Left lung (tissue), 4 donors: ENCODE measurements at regions not wholly inside any gene's neighbourhood (a gene's known extent, or its start where the extent isn't known, plus 50 kb on each side); places are given as distances from the start of the nearest gene placed in this dataset.

Experiments used
- ATAC-seq: fragments of 200-7000 bp; cut with Tn5 transposase; one replicate; pipeline ENCODE4 v1.9.1; 2020; ENCODE audit warnings: moderate library complexity
- DNase-seq, 4 donors: peaks; one replicate each; pipeline ENCODE4 v3.0.0-alpha.2; 2013 to 2020
- H3K27ac ChIP-seq, 2 donors: fragments of 200-600 bp; sonication (generic) in 1 of 2; one replicate each; pipeline versions ENCODE4 v1.5.0 to v1.8.0; 2020 to 2021
- H3K27me3 ChIP-seq, 2 donors: fragments of 200-600 bp; sonication (generic) in 1 of 2; one replicate each; pipeline versions ENCODE4 v1.5.0 to v1.8.0; 2020 to 2021
- H3K36me3 ChIP-seq, 2 donors: fragments of 200-600 bp; sonication (generic) in 1 of 2; one replicate each; pipeline versions ENCODE4 v1.5.0 to v1.8.0; 2020 to 2021
- H3K4me1 ChIP-seq, 2 donors: fragments of 200-600 bp; one replicate each; pipeline ENCODE4 v1.8.0; 2021
- H3K4me3 ChIP-seq, 2 donors: fragments of 200-600 bp; sonication (generic) in 1 of 2; one replicate each; pipeline versions ENCODE4 v1.5.0 to v1.8.0; 2020 to 2021; ENCODE audit warnings: mild to moderate bottlenecking in 1 of 2
- H3K9me3 ChIP-seq, 2 donors: fragments of 200-600 bp; sonication (generic) in 1 of 2; one replicate each; pipeline versions ENCODE4 v1.5.0 to v1.8.0; 2020 to 2021
- intact Hi-C, 2 donors: fragments of 100-400 bp; cut with DNase I; formaldehyde crosslinking; loops; one replicate each; pipeline versions ENCODE4 v1.11.2 to v1.14.2; 2022
- TF ChIP-seq, protein P1 (sequence below), 2 donors: fragments of 200-600 bp; sonication (generic) in 1 of 2; IDR thresholded peaks; one replicate each; pipeline versions ENCODE4 v1.5.0 to v1.8.0; 2021; ENCODE audit warnings: antibody characterized with exemption in 2 of 2
- donor health status: DM: no; HTN: yes; CAD: no.
- donor health status: DM: no; HTN: no; CAD: no.

DNA sequence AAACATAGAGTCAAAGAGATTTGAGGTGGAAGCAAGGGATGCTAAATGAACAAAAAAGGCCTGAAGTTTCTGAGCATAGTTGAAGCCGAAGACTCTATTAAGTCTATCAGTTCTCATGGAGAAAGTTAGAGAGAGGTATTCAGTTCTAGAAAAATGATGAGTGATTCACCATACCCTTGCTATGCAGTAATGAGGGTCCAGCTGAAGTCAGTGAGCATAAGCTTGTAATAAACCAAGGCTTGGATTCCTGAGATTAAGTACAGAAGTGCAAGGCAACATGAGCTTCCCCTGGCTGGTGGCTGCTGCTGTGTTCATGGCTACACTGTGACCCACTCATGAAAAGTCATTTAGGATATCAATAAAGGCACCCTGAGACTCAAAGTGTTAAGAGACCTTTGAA, 129.7 kb upstream of the MTAP start:
- Histone ChIP-seq H3K4me3 (no peak overlapping the region), H3K27me3 (peaks cover 0 to 10% of the 10 kb centered on the region in 2 donors), H3K36me3 (no peaks in the 10 kb centered on the region), H3K27ac (no peak overlapping the region), H3K9me3 (no peaks in the 10 kb centered on the region), H3K4me1 (no peaks in the 10 kb centered on the region)
- DNase-seq (no peak), ATAC-seq (no peak)
- intact Hi-C loops = no loop called here
- TF ChIP-seq, protein P1, sequence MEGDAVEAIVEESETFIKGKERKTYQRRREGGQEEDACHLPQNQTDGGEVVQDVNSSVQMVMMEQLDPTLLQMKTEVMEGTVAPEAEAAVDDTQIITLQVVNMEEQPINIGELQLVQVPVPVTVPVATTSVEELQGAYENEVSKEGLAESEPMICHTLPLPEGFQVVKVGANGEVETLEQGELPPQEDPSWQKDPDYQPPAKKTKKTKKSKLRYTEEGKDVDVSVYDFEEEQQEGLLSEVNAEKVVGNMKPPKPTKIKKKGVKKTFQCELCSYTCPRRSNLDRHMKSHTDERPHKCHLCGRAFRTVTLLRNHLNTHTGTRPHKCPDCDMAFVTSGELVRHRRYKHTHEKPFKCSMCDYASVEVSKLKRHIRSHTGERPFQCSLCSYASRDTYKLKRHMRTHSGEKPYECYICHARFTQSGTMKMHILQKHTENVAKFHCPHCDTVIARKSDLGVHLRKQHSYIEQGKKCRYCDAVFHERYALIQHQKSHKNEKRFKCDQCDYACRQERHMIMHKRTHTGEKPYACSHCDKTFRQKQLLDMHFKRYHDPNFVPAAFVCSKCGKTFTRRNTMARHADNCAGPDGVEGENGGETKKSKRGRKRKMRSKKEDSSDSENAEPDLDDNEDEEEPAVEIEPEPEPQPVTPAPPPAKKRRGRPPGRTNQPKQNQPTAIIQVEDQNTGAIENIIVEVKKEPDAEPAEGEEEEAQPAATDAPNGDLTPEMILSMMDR (IDR thresholded peaks at IDR 0.05) = no peak

DNA sequence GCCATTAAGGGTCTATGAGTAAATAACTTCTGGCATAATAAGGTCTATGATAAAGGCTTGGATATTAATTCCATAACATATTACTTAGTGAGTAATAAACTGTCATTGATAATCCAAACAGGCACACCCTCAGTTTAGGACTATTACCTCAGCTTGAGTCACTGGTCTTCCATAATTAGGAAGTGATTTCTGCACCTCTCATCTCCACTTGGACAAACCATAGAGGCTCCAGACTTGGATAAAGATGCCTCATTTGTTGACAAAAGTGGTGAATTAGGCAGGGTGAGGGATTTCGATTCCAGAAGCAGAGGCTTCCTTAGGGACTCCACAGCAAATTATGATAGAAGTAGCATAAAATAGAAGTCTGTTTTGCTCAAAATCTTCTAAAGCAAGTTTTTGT, 127.5 kb upstream of the MTAP start:
- intact Hi-C loops = no loop called here
- ATAC-seq = no peak

DNA sequence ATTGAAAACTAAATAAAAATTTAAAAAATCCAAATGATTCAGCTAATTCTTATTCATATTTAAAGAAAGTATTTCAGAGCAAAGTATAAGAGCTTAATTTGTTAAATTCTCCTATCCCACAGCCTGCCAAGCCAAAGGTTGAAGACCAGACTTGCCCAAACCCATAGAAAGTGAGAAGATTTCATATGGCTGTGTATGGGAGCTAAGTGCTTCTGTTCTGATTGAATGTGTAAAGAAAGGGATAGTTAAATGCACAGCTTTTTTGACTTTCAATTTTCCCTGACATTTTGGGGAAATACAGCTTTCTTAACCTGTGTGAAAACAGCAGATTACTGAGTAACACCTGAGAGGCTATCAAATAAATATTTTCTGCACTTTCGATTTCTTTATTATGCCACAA, 125.0 kb upstream of the MTAP start:
- no peak for DNase-seq
- no peaks in the 10 kb centered on the region for H3K36me3 ChIP-seq
- H3K27me3 ChIP-seq = peaks cover 0 to 12% of the 10 kb centered on the region in 2 donors
- ATAC-seq = no peak
- intact Hi-C loops = no loop called here
- H3K4me1 ChIP-seq = no peaks in the 10 kb centered on the region
- TF ChIP-seq, protein P1 (IDR thresholded peaks at IDR 0.05) = no peak
- no peak overlapping the region for H3K4me3 ChIP-seq
- no peaks in the 10 kb centered on the region for H3K9me3 ChIP-seq
- H3K27ac ChIP-seq = no peak overlapping the region

More for the DNA sequence above, 127.5 kb upstream of the MTAP start:
- H3K4me3 ChIP-seq = no peak overlapping the region
- TF ChIP-seq, protein P1 (IDR thresholded peaks at IDR 0.05) = no peak
- H3K4me1 ChIP-seq = no peaks in the 10 kb centered on the region
- H3K36me3 ChIP-seq = no peaks in the 10 kb centered on the region
- no peak for DNase-seq
- peaks cover 0 to 12% of the 10 kb centered on the region in 2 donors for H3K27me3 ChIP-seq
- no peak overlapping the region for H3K27ac ChIP-seq
- no peaks in the 10 kb centered on the region for H3K9me3 ChIP-seq

DNA sequence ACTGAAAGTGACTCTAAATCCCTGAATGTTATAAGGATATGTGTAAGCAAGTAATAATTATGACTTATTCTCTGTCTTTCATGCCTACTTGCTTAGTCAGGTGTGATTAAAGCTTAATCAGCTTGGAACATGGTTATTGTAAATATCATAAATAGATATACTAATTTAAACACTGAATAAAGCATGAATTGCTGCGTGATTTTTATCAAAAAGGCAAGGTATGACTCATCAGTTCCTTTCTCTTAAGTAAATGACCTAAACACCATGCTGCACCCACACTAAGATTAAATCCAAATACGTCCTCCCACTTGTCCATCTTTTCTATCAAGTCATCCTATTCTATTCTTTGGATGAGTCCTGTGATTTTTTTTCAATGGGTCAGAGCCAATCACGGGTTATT, 124.6 kb upstream of the MTAP start:
- DNase-seq (no peak), ATAC-seq (no peak)
- H3K27ac ChIP-seq = no peak overlapping the region
- peaks cover 0 to 12% of the 10 kb centered on the region in 2 donors for H3K27me3 ChIP-seq
- H3K9me3 ChIP-seq = no peaks in the 10 kb centered on the region
- intact Hi-C loops = no loop called here
- H3K36me3 ChIP-seq = no peaks in the 10 kb centered on the region
- no peak overlapping the region for H3K4me3 ChIP-seq
- TF ChIP-seq, protein P1 (IDR thresholded peaks at IDR 0.05) = no peak
- H3K4me1 ChIP-seq = no peaks in the 10 kb centered on the region

DNA sequence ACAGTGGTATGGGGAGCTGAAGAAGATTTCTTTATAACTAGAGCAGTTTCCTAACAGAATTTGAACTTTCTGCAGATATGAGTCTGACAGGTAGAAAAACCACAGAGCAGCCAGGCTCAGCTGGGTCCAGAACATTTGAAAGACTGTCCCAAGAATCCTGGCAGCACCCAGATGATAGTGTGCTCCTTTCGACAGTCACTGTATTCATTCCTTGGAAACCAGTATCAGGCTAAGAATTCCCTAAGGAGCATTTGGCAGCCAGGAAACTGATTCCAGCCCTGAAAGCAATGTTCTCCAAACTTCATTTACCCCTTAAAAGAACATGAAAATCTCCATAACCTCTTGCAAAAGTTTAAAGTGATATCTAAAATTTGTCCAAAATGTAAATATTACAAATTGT, 123.0 kb upstream of the MTAP start:
- Histone ChIP-seq H3K27me3 (peaks cover 0 to 12% of the 10 kb centered on the region in 2 donors), H3K4me1 (no peaks in the 10 kb centered on the region), H3K9me3 (no peaks in the 10 kb centered on the region), H3K36me3 (no peaks in the 10 kb centered on the region), H3K27ac (no peak overlapping the region), H3K4me3 (no peak overlapping the region)
- no peak for DNase-seq
- intact Hi-C loops = no loop called here
- ATAC-seq = no peak
- TF ChIP-seq, protein P1 (IDR thresholded peaks at IDR 0.05) = no peak
